HG03520 (cell line): ENCODE measurements at regions not wholly inside any gene's neighbourhood (a gene's known extent, or its start where the extent isn't known, plus 50 kb on each side); places are given as distances from the start of the nearest gene placed in this dataset.
"Not testable (repeated sequence)": the region's sequence is repeated elsewhere in the genome, so short reads cannot be mapped to it uniquely, and the experiment has no call there.

Experiments
- ATAC-seq: cut with Tn5 transposase; IDR thresholded peaks from one replicate; pipeline ENCODE4 v1.9.1; 2021; ENCODE audit warnings: mild to moderate bottlenecking, moderate library complexity; ENCODE audit not compliant: unreplicated experiment

DNA sequence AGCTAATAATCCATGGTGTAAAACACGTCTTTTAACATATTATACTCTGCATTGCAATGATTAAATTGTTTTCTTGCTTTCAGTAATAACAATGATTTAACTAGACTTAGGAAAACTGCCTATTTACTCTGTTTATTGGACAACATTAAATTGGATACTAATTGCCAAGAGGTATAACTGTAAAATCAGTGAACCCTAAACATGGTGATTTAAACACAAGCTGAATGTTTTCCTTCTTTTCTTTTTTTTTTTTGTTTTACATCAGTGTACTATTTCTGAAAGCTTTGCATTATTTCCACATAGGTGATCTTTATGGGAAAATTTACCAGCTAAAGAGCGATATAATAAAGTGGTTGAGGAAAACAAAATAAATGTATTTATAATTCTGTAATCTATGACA, 276.7 kb downstream of the PCDH7 start:
- no peak for ATAC-seq

DNA sequence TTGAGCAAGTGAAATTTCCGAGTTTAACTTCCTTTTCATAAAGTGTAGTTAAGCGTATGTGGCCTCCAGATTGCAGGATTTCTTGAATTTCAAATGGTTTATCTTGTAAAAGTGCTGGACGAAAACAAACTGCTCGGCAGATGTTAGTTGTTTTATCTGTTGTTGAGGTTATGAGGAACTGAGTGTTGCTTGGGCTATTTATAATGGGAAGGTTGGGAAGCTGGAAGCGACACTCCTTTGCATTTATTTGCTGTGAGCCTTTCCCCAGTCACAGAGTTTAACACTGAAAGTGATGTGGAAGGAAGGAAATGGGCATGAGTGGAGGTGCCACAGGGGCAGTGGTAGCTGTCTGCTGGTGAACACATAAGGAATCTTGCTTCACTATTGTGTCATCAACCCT, 284.9 kb downstream of the PCDH7 start:
- ATAC-seq, result no peak

DNA sequence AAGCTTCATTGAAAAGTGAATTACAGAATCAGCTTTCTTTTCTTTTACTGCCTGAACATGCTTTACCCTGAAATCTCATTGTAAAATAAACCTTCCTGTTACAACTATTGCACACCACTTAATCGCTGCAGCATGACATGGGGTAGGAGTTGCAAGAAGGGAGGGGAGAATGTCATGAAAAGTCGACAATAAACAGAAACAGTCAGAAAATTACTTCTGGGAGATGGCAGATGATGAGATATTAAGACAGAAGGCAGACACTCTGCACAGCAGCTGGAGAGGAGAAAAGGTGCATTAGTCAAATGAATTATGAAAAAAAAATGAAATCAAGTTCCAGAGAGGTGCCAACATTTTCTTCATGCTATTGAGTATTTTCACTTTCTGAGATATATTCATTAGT, 287.7 kb downstream of the PCDH7 start:
- ATAC-seq, result no peak

DNA sequence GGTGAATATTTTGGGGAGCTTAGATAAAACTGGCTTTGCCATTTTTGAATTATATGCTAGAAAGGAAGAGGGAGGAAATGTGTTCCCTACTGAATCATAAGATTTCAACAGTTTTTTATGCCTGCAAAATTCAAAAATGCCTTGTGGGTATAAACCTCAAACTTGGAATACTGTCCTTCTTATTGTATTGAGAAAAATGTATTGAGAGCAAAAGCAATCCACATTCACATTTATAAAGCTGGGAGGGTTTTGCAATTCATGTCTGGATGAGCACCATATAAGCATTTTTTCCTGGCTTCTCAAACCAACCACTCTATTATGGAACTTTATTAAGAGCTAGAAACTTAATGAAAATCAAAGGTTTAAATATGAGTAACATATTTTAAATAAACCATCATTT, 289.8 kb downstream of the PCDH7 start:
- ATAC-seq, result no peak

DNA sequence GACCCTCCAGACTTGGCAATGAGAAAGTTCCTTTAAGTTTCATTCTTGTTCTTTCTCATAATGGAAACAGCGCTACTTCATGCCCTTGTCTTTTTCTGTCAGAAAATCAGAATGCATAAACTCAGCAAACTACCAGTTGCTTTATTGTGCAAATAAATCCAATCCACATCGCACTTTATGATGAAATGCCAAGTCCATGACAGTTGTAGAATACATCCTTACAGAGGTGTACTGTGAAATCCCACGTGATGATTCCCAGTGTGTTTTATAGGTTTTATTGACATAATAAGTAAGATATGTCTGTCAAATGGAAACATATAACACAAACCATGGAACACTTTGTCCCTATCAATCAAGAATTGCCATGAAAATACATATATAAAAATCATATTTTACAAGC, 295.0 kb downstream of the PCDH7 start:
- ATAC-seq, result no peak

DNA sequence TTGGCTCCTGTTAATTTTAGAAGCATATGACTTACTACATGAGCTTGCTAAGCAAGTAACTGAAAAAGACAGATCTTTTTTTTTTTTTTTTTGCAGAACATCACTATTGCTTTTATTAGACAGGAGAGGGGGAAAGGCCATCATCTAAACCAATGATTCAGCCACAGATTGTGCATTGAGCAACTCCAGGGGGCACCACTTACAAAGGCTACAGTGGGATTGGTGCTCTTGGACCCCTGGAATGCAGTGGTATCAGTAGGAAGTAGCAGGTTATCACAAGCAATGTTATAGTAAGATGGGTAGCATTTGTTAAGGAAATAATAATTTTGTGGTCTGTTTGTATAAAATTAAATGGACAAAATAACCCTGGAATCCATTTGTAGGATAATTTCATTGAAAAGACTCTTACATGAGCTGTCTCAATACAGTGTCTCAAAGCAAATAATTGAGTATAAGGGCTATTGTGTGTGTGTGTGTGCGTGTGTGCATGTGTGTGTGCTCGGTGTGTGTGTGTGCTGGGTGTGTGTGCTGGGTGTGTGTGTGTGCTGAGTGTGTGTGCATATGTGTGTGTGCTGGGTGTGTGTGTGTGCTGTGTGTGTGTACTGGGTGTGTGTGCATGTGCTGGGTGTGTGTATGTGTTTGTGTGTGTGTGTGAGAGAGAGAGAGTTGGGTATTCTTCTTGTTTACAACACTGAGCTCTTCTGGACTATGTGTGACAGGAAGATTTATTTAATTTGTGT, 296.3 kb downstream of the PCDH7 start:
- ATAC-seq, result no peak

DNA sequence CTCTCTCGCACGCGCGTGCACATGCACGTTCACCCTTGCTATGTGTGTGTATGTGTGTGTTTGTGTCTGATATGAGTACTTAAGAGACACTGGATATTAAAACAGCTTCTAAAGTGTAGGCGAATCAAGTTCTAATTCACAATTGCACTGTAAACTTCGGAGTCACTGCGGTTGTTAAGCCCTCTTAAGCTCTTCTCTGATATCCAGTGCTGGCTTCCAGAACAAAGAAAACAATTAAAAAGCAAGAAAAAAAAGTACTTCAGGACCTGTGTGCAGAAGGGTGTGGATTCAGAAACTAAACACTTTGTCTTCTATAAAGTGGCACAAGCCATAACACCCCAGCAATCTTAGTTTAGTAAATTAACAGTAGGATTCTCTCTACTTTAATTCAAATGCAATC, 300.2 kb downstream of the PCDH7 start:
- ATAC-seq, result no peak

DNA sequence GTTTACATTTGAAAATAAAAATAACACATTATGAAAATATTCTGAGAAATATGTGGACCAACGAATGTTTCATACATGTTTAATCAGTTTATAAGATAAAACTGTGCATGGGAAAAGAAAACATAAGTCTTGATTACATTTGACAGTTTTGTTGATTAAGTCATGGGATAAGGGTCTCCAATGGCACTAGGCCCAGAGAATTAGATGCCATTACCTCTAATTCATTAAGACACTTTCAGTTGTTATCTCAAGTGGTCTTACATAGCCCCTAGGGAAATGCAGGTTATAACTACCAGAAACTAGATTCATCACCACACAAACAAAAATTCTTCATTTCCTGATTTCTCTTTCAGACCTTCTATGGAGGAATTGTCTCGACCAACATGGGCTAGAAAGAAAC, 300.8 kb downstream of the PCDH7 start:
- ATAC-seq, result no peak

DNA sequence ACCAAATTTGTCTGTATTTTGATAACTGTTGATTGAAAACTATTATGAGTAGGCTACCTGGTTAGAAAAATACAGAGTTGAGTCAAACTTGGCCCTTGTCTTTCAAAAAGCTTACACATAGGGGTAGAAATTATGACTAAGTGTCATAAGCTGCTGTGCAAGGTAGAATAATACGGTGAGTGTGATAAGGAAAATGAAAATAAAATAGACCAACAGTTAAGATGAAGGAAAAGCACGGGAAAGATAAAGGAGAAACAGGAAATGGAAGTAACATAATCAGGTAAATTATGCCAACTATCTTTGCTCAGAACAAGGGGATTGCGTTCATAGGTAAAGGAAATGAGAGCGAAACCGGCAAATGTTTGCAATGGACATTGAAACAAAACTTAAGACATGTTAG, 302.5 kb downstream of the PCDH7 start:
- no peak for ATAC-seq

DNA sequence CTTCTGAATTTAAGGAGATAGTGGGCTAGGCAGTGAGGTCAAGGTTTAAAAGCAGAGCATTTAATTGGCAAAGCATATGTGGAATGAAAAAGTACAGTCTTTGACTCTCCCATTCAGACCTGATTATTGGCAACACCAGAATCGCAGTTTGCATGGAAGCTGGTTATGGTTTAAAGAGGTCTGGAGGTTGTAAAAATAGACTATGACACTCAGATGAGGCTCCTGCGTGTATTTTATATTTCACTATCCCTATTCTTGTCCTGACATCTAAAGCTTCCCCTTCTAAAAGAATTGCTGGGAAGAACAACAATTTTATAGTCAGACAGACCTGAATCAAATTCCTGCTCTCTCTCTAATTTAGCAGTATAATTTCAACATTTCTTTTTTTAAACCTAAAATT, 302.9 kb downstream of the PCDH7 start:
- ATAC-seq, result no peak

DNA sequence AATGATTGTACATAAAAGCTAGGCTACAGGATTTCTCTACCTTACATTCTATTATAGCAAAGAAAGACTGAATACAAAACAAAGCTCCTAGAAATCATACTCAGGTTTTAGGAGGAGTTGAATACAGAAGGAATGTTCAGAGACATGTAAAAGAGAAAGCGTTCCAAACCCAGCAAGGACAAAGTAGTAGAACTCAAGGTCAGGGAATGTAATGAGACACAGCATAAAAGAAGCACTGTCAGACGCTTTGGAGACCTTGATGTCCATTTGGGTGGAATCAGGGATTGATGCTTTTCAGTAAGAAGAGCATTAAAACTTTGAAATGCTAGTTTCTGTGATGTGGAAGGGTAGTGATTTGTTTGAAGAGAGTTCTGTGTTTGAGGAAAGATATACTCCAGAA, 303.6 kb downstream of the PCDH7 start:
- ATAC-seq, result no peak

DNA sequence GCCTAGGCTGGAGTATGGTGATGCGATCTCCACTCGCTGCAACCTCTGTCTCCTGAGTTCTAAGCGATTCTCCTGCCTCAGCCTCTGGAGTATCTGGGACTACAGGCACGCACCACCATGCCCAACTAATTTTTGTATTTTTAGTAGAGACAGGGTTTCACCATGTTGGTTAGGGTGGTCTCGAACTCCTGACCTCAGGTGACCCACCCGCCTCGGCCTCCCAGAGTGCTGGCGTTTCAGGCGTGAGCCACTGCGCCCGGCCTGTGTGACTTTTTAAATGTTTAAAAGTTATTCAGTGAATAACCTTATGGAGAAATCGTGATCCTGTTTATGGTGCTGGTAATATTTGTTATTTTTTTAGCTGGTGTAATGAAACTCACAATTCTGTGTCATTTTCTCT, 304.6 kb downstream of the PCDH7 start:
- not testable (repeated sequence) for ATAC-seq

DNA sequence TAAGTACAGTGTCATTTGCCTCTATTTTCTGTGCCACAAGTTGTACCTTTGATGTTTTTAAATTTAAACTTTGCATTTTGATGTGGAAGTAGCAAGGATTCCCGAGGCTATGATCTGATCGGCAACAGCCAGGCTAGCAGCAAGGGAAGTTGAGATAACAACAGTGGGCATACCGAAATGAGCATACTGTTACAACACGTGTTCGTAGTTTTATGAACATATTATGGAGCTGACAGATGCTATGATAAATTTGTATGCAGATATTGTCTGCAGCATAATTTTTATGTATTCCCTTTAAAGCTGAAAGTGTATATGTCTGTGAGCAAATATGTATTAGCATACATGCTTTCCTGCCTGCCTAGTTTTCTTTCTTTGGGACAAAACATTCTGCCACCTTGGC, 306.1 kb downstream of the PCDH7 start:
- ATAC-seq, result no peak

DNA sequence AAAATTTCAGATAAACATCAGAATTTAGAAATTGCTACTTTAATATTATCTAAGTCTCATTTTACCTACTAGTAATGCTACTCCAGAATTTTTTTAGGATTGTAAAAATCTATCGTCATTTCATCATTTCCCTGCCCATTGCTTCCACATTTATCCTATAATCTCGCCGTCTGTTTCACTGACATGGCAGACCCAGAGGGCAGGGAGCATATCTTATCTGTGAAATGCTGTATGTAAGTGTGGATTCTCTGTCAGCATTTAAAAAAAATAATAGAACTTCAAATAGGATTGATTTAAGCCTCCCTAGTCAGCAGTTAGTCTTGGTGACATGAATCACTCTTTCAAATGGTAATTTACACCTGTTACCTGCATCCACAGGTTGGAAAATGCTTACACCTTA, 314.4 kb downstream of the PCDH7 start:
- no peak for ATAC-seq

DNA sequence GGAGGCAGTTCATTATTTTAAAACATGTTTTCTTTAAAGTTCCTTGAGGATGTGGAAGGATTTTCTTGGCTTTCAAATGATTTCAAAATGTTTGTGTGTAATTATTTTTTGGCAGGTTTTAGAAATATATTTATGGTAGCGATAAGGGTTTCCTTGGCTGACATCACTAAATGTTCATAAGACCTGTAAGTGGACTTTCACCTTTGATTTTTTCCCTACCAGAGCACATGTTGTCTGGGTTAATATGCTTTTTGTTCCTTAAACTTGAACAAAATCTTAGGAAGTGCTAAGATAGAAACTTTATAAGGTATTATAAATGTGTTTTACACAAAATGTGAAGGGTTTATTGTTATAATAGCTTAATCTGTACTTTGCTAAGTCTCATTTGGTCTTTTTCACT, 315.6 kb downstream of the PCDH7 start:
- no peak for ATAC-seq

DNA sequence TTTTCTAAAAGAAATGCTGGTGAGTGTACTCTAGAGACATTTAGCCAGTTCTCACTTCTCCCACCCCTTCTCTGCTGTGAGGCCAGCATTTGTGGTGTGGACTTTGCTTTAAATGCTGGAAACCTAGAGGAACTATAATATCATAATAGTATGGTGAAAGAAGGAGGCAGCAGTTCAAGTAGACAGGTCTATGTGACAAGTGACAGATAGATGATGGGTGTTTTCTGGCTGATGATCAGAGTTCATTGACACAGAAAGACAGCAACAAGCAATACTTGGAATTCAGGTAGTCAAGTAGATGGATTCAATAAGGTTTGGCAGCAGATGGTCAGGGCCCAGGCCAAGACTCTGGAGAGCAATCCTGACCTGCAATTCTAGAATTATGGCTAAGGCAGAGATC, 317.5 kb downstream of the PCDH7 start:
- ATAC-seq, result no peak

DNA sequence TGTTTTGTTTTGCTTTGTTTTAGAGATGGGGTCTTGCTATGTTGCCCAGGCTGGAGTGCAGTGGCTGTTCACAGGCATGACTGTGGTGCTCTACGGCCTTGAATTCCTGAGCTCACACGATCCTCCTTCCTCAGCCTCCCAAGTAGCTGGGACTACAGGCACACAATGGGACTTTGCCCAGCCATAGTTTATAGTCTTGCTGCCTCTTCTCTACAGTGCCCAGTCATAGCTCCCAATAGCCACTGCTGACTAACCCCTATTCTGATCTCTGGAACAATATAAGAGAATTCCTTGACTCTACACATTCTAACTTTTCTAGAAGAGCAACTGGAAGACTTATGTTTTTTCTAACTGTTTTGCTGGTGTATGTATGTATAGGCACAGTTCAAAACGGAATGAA, 319.2 kb downstream of the PCDH7 start:
- no peak for ATAC-seq

DNA sequence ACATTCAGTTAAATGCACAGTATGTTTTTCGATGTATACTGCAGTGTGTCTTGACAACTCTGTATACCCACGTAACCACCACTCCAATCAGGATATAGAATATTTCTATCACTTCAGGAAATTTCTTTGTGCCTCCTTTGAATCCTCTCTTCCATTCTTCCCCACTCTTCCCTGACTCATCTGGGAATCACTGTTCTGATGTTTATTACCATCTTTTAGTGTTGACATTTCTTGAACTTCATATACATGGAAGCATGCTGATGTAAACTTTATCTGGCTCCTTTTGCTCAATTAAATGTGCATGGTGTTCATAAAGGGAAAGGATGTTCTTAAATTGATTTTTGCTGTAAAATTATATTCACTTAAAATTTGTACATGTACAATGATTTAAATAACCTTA, 319.9 kb downstream of the PCDH7 start:
- no peak for ATAC-seq

DNA sequence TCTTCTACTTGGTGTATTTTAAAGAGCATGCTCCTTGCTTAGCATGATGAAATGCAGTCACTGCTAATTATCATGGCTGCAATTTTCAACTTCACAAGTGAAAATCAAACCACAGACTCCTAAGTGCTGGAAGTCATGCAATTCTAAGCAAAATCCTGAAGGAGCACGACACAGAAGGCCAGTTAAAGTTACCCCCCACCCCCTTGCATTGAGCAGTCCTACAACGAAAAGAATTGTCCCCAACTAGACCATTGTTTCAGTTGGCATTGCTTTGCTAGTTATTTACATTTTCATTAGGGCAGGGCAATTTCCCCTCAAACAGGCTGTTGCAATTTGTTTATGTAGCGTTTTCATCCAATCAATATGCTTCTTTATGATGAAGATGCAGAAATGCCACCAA, 321.2 kb downstream of the PCDH7 start:
- ATAC-seq, result no peak

DNA sequence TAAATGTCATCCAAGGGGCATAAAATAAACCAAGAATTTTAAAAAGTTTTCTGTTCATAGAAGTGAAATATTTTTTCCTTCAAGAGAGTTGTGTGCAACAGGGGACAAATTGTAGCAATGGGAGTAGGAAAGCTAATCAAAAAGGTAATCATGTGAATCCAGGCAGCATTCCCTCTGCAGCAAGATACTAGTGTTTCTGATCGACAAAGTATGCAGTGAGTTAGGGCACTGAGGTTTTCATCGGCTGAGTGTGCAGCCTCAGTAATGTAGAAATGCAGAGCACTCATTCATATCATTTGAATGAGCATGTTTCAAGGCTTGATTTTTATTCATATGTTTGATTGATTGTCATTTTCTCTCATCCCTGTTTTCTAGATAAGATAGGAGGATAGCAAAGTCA, 321.7 kb downstream of the PCDH7 start:
- no peak for ATAC-seq

DNA sequence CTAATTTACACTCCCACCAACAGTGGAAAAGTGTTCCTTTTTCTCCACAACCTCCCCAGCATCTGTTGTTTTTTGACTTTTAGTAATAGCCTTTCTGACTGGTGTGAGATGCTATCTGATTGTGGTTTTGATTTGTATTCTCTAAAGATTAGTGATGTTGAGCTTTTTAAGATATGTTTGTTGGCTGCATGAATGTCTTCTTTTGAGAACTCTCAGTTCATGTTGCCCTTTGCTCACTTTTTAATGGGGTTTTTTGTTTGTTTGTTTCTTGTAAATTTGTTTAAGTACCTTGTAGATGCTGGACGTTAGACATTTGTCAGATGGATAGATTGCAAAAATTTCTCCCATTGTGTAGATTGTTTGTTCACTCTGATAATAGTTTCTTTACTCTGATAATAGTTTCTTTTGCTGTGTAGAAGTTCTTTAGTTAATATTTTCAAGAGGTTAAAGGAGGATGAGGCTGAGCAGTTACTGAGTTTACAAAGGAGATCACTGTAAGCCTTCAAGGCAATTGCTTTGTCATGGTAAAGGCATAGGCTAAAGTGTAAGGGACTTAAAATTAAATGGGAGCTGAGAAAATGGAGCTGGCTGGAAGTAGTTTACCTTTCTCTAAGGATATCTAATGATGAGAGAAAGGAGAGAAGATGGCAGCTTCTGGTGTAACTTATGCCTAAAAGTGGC, 323.4 kb downstream of the PCDH7 start:
- ATAC-seq, result no peak

DNA sequence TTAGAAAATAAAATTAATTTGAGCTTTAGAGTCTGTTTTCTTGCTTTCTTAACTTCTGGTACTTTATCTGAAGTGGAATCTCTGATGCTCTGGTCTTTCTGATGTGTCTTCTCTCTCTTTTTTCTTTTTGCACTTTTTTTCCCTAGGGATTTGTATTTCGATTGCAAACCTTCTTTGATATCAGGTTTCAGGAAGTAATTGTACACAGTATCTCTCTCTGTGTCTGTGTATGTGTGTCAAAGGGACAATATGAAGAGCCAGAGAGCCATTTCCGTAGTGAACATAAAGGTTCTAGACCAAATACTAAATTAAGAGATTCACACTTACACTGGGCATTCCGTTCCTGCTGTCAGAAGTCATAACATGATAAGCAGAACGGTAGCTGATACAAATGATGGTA, 325.0 kb downstream of the PCDH7 start:
- no peak for ATAC-seq
